GM19238 (cell line): ENCODE measurements at regions not wholly inside any gene's neighbourhood (a gene's known extent, or its start where the extent isn't known, plus 50 kb on each side); places are given as distances from the start of the nearest gene placed in this dataset.

Experiments
- DNase-seq: peaks from one replicate; pipeline ENCODE4 v3.0.0; 2011; ENCODE audit warnings: low spot score; ENCODE audit not compliant: insufficient read length

DNA sequence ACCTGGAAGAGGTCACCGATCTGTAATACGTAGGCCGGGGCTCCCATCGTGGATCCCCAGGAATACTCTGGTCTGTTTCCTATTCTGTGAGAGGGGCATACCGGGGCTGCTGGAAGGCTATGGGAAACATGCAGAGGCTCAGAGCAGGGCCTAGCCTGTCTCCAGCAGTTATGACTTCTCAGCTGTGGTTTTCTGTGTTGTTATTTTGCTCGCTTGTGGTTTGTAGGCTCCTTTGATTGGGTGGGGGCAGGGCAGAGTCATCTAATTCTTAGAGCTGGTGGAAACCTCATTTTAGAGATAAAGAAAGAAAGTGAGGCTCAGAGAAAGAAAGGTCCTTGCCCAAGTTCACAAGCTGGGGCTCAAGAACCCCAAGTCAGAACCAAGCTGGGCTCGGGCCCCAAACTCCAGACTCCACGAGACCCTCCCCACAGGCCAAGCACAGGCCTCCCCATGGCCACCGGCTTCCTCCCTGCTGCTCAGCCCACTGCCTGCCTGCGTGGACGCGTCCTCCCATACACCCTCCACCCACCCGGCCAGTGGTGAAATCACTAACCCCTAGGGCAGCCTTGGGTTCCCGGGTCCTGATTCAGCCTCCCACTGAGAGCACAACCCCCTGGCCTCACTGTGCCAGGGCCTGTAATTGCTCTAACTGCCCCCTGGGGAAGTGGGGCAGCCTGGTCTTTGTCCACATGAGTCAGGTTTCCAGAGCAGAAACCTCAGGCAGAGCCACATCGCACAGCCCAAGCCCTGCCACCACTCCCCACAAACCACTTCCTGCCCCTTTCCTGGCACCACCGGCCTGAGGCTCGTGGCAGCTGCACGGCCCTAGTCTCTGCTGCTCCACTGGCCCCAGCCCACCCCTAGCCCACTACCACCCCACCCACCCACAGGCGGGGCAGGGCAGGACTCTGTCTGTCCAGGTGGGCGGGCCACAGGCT is 270.8 kb downstream of the UACA start:
- no peak for DNase-seq

DNA sequence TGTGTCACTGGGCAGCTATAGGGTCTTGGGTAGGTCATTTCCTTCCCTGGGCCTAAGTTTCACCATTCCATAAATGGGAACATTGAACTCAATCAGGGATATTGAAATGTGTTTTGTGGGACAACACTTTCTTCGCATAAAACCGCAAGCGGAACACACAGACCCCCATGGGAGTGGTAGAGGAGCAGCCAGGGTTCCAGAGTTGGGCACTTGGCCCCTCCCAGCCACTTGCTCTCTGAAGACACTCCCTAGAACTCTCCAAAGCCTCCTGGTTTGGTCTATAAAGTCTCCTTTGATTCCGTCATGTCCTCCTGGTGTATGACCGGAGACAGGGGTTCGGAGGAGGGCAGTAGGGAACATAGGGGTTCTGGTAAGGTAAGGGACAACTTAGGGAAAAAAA is 271.7 kb downstream of the UACA start:
- no peak for DNase-seq

DNA sequence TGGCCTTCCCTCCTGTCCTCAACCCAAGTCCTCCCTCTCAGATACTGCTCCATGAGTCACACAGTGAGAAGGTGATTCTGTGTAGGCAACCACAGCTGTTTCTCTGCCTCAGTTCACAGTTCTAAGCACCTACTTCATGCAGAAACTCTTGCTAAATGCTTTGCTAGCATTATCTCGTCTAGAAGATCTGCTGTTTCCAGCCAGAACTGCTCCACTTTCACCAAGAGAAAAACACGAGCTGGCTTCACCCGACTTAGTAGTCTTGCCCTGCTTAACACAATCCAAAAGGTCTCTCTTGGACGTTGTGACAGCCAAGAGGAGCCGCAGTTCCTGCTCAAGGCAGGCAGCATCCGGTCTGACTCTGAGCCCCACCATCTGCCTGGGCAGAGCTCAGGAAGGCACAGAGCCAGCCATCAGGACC is 272.1 kb downstream of the UACA start:
- no peak for DNase-seq

DNA sequence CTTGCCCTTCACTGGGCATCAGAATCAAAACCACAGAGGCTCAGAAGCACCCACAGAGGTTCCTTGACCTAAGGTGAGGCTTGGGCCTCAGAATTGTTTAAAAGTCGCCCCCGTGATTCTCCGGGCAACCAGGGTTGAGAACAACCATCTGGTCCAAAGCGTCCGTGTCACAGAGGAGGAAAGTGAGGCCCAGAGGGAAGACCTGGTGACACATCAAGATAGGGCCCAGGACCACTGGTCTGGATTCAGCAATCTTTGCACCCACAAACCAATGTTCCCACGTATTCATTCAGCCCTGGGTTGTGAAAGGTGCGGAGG is 272.6 kb downstream of the UACA start:
- no peak for DNase-seq

DNA sequence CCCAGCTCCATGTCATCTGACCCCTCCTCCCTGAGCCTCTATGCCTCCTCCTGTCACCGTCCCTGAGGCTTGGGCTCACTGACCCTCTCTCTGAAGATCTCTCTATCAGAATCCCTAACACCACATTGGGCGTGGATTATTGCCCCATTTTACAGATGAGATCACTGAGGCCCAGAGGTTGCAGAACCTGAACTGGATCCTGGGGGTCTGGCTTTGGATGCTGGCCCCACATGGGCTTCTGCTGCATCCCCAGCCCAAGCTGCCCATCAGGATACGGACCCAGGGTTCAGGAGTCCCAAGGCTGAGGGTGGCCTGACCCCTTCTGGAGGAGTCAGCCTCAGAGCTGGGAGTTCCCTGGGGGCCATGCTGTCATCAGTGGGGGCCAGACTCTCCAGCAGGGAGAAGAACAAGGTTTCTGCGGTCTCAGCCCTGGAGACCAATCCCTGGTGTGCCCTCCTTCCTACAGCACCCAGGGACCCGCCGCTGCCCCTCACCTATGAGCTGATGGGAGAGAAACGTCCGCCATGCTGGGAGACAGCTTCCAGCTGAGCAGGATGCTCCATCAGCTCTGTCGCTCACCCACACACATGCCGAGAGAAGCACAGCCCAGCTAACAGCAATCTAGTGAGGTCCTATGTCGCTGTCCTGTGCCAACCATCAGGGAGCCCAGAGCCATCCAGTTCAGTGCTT is 273.1 kb downstream of the UACA start:
- no peak for DNase-seq

DNA sequence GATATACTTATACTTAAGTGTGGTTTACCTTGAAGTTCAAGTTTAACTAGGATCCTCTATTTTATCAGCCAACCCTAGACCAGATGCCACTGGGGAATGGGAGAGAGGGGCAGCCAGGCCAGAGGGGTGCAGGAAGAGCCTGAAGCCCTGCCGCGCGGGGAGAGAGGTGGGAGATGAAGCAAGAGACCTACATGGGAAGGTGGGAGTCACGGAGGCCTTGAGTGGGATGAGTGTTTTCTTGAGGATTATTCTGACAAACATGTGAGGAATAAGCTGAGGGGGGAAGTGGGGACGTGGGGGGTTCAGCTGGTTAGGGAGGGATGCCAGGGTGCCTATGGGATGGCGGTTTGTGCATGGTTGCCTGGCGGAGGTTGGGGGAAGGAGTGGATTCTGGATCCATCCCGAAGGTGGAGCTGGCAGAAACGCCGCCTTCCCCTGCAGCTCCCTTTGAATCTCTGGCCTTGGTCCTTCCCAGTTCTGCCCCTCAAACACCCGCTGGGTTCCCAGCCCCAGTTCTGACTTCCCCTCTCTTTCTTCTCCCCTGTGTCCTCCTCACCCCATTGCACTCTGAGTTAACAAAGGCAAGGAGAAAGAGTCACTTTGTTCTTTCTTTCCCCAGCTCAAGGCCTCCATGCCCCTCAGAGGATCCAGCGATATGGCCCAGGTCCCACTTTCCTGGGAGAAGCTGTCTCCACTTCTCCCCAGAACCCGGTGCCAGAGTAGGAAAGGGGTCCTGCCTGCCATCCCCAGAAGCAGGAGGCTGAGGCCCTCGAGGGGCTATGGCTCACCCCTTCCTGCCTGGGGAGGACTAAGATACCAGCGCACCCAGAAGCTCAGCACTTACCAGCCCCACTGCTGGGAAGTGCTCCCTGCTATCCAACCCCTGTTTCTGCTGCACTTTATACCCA is 274.2 kb downstream of the UACA start:
- no peak for DNase-seq

DNA sequence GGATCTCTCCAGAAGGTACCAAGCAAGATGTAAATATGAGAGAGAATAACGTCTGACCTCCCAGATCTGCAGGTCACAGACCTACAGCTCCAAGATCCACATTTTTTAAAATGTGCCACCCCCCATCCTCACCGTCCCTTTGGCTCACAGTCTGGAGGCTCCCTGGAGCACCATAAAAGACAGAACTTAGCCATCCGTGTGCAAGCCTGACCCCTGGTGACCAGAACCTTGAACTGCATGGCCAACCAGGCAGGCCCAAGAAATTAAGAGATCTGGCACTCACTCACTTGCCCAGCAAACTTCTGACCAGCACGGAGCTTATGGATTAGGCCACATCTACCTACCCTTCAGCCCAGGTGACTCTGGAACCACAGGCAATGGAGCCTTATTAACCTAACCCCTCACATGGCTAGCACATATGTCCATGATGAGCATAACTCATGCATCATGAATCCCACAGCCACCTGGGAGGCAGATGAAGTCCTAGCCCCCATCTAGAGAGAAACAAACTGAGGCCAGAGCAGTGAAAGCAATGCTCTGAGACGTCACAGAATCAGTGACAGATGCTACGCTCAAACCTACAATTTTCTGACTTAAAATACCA is 275.3 kb downstream of the UACA start:
- DNase-seq, result no peak

DNA sequence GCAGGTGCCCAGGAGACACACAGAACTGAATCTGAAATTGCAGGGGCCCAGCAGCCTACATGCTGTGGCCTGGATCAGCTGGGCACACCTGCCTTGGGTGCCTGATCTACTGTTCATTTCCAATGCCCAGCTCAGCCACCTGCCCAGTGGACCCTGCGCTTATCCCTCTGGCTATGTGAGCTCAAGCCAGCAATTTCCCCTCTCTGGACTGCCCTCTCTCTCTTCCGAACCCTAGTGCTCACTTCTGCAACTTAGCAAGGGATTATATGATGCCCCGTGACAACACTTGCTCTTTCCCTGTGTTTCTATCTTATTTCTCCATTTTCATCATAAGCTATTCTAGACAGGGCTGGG is 276.0 kb downstream of the UACA start:
- no peak for DNase-seq

DNA sequence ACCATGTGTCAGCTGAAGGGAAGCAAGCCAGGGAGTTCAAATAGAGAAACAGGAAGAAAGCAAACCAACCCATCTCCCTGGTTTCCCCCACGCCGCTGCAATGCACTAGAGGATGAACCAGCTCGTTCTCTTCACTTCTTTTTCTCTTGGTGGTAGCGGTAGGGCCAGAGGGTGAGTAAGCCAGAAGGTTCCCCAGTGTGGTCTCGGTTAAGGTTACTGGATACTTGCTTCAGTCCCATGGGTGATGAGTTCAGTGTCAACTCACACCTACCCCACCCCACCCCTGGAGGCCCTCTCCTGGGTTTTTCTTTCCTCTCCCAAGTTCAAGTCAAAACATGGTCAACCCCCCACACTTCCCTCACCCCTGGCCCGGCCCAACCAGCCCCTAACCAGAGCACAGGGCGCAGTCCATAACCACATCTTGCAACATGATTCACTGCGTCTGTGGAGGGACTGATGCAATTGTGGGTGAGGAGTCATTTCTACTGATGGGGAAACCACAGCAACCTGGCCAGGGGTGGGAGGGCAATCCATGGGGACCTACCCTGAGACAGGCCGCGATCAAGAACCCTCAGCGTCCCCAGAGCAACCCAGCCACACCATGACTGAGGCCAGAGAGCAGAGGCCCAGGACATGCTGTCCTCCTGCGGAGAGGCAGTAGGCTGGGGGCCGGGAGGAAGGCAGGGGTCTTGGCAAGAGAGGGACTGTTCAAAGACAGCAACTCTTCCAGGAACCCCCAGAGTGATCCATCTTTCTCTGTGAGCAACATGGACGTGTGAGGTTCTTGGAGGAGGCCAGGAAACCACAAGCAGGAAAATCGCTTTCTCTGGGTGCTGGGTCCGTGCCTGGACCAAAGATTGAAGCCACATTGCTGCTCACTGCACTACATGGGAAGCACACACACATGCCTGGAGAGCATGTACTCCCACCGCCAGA is 276.6 kb downstream of the UACA start:
- no peak for DNase-seq

DNA sequence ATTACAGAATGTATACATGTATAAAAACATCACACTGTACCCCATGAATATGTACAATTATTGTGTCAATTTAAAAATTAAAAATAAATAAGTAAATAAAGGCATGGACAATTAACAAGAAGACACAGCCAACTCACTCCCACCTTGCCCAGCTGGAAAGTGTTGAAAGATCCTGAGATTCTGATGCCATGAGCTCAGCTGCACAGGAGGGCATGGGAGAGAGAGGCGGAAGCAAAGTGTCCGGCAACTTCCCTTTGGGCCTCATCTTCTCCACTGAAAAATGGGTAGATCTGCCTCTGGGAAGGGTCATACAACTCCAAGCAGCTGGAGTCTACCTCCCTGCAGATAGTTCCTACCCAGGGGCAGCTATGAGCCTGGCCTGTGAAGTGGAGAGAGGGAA is 277.3 kb downstream of the UACA start:
- no peak for DNase-seq

DNA sequence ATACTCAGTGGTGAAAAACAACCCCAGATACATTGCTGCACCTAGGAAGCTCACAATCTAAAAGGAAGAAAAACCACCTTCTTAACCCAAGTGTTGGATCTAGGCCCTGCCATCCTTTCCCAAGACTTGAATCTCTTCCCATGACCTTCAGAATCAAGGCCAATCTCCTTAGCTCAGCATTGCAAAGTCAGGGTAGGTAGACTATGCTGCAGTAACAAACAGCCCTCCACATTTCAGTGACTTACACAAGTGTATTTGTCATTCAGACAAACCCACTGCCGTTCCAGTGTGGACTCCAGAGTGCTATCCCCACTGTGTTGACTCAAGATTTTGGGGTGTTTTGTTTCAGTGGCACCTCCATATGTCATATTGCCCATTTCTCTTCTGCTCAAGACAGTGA is 278.4 kb downstream of the UACA start:
- DNase-seq, result no peak

DNA sequence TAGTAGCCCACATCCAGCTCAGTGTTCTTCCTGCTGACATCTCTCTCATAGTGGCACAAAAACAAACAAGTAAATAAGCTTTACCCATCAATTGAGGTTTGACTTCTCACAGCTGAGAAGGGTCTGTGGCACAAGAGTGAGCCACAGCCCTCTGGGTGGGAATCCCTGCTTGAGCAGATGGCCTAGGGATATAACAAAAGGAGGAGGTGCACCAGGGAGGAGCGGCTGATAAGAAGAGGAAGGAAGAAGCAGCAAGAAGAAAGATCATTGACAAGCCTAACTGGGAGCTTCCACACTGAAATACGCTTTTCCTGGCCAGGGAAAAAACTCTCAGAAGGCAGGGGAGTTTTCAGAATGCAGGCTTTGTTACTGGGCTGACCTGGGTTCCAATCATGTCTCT is 279.8 kb downstream of the UACA start:
- no peak for DNase-seq

DNA sequence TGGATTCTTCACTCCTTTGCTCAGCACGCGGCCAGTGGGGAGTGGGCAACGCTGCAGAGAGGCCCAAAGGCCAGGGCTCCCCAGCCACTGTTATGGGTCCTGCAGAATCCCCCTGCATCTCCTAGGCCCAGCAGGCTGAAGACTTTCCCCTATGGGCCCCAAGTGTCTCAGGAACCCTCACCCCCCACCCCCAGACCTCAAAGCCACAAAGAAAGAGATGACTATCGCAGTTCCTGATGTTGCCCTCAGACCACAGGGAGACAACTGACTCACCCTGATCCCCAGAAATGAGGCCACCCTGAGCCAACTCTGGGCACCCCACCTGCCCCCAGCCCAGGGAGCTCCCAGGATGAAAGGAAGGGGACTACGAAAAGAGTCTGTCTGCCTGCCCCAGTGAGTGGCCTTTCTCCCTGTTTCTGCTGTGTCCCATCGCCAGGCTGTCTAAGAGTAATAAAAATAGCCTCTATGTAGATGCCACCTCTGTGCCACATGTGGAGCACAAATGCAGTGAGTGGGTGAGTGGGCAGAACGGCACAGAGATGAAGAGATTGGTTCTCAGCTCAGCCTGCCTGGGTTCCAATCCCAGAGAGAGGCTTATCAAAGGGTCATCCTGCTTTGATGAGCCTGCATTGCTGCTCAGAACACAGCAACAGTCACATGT is 283.0 kb downstream of the UACA start:
- no peak for DNase-seq

DNA sequence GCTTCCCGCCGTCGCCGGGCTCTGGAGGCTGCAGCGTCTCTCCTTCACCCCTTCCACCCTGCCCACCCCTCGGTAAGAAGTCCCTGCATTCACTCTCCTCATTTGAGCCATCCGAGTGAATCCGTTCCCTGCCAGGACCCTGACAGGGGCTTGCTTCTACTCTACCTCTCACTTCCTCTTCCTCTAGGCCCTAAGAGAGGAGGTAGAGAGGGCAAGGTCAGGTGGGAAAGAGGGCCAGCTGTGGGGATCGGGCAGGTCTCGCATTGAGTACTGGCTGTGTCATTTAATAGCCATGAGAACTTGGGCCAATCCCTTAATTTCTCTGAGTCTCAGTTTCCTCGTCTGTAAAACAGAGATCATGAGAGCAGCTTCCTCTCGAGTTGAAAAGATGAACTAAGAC is 283.6 kb downstream of the UACA start:
- no peak for DNase-seq

DNA sequence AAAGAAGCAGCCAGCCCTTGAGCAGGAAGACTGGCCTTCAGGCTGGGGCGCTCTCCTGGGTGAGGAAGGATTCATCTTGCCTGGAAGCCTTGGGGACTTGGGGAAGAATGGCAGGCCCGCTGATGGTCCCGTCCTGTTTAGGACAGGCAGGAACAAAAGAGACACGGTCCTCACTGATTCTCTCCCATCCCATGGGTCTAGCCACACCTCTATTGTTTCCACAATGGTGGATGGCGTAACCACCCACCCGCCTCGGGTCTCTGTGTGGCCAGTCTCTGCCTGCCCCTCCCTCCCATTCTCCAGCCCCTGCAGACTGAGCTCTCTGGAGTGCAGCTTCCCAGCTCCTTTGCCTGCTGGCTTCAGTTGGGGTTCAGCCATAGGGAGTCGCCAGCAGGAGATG is 284.3 kb downstream of the UACA start:
- DNase-seq, result no peak

DNA sequence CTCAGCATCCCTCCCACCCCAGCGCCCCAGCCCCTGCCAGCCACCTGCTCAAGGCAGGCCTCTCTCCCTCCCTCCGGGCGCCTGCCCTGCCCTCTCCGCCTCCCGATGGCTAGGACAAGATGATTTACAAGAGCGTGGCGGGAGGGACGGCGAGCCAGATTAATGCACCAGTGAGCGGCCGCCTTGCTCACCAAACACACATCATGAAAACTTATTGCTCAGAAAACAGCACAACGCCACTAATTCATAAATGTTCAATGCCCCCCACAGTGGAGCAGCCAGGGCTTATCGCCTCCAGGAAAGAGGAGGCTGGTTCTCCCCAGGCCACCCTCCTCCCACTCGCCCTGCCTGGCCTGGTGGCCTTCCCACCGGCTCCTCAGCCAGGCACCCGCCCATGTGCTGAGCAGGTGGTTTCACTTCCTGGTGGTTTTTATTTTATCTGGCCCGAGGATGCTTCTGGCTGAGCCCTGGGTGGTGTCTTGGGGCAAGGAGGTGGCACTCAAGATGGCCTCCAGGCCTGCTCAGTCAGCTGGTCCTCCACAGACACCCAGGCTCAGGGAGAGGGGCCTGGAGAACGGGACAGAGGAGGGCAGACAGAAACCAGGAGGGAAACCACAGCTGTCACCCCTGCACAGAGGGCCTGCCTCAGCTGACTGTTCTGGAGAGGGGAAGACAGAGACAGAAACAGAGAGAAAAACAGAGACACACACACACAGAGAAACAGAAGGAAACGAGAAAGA is 284.9 kb downstream of the UACA start:
- peak; percentile 77 for DNase-seq

DNA sequence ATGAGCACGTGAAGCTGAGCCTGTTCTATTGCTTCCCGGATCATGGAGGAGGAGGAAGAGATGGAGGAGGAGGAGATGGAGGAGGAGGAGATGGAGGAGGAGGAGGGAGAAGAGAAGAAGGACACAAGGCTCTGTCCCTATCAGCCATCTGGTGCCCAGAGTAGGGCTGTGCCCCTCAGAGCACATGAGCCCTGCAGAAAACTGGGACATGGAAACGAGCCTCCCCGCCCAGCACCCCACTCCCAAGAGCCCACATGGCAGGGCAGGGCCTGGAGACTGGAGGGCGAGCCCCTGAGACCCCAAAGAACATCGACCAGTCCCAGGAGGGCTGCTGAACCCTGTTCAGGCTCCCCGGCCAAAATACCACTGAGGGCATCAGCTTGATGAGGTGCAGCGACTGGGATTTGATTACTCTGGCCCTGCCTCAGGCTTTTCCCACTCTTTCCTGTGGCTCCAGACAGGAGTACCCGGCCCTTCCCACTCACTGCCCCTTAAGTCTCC is 285.6 kb downstream of the UACA start:
- no peak for DNase-seq

DNA sequence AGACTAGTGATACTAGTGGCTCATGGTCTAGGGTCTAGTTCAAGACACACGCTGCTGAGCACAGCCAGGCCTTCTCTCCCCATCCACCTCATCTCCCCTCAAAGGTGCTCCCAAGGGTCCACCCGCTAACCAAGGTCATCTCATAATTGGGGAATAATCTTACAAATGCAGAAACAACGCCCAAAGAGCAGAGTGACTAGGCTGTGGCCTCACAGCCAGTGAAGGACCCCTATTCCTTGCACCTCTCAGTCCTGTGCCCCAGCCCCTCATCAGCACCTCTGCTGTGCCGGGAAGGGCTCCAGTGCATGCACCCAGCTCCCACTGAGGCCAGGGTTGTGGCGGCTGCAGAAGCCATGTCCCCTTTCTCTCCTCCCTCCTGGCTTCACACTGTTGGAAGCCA is 286.9 kb downstream of the UACA start:
- no peak for DNase-seq

DNA sequence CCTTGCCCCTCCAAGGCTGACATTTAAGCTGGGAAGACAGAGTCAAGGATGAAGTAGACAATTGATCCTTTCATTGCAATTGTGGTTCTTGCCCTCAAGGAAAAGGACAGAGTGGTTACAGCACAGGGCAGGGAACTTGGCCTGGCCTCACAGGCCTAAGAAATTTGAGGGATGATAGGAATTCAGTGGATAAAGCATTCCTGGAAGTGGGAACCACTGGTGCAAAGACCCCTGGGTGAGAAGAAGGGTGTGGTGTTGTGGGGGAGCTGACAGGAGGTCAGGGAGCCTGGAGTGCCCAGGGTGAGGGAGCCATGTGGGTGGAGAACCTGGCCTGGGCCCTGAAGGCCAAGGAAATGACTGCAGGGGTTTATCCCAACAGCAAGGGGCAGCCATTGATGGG is 287.4 kb downstream of the UACA start:
- no peak for DNase-seq
